HepG2 (cell line): ENCODE measurements at regions not wholly inside any gene's neighbourhood (a gene's known extent, or its start where the extent isn't known, plus 50 kb on each side); places are given as distances from the start of the nearest gene placed in this dataset.

ENCODE experiments used
- ATAC-seq: fragments of 200-7000 bp; cut with Tn5 transposase; 3 replicates; pipeline ENCODE4 v1.9.1; 2020; ENCODE audit warnings: mild to moderate bottlenecking, moderate library complexity
- BruUV-seq: library from RNA; stranded (reverse); fragments of 400-500 nt; replicated peaks from 2 replicates; lab custom pipeline; 2021; lab: Mats Ljungman, UMichigan
- CTCF ChIA-PET: fragments of 300-600 bp; formaldehyde crosslinking; extraction: SDS; loops from one replicate; lab custom pipeline; 2021; ENCODE audit warnings: low total read pairs, inconsistent platforms, low intra/inter-chr PET ratio; lab: Yijun Ruan, JAX
- POLR2A ChIA-PET: fragments of 350-600 bp; sonication (Branson Sonifier 250); formaldehyde crosslinking; loops from one replicate; lab custom pipeline; 2020; ENCODE audit warnings: antibody characterized with exemption, inconsistent platforms; lab: Yijun Ruan, JAX
- DNase-seq: peaks from one replicate; pipeline ENCODE4 v3.0.0-alpha.2; 2015; ENCODE audit warnings: low spot score
- FAIRE-seq: peaks from 3 replicates; lab custom pipeline; 2011; peaks lifted over from hg19 to GRCh38; lab: Jason Lieb, UNC
- H2AFZ ChIP-seq: one replicate; pipeline ENCODE4 v1.6.1; 2011; ENCODE audit warnings: low read length, inconsistent platforms
- H3K27ac ChIP-seq: fragments of 300-600 bp; 3 replicates; pipeline ENCODE4 v1.8.0; 2011; ENCODE audit warnings: mixed run types, mild to moderate bottlenecking, mixed read lengths, low read length, inconsistent platforms; ENCODE audit not compliant: insufficient read depth; ENCODE audit errors: extremely low read length
- H3K27me3 ChIP-seq, 2 experiments: fragments of 200-600 bp in 1 of 2; 2 replicates in 1 of 2; 3 replicates in 1 of 2; pipeline versions ENCODE4 v1.6.0 to v1.8.0; 2011; ENCODE audit warnings: low read length in 2 of 2, mild to moderate bottlenecking in 2 of 2, moderate library complexity in 2 of 2, inconsistent platforms in 1 of 2; ENCODE audit not compliant: insufficient read depth in 2 of 2, control insufficient read depth in 1 of 2
- H3K36me3 ChIP-seq, 2 experiments: fragments of 200-600 bp in 1 of 2; replicated peaks in 1 of 2; 2 replicates in 1 of 2; 3 replicates in 1 of 2; pipeline versions ENCODE4 v1.5.1 to v1.8.0; 2011; ENCODE audit warnings: low read length in 2 of 2, inconsistent platforms in 1 of 2; ENCODE audit not compliant: insufficient read depth in 2 of 2, control insufficient read depth in 1 of 2
- H3K4me1 ChIP-seq: 2 replicates; pipeline ENCODE4 v1.5.1; 2012; ENCODE audit warnings: low read length, inconsistent platforms; ENCODE audit not compliant: insufficient read depth
- H3K4me2 ChIP-seq: 2 replicates; pipeline ENCODE4 v1.6.0; 2011; ENCODE audit warnings: low read depth, low read length, inconsistent platforms
- H3K4me3 ChIP-seq, 3 experiments: fragments of 200-600 bp in 1 of 3; sonication (generic), shearing (Covaris generic) in 1 of 3; replicated peaks in 1 of 3; 2 replicates each; pipeline ENCODE4 v1.5.1; 2011 to 2016; ENCODE audit warnings: low read length in 3 of 3, inconsistent platforms in 2 of 3, low read depth in 2 of 3, mild to moderate bottlenecking in 2 of 3, control low read depth in 1 of 3, mixed read lengths in 1 of 3; ENCODE audit not compliant: insufficient read depth in 1 of 3
- H3K79me2 ChIP-seq: one replicate; pipeline ENCODE4 v1.6.1; 2011; ENCODE audit warnings: low read length, inconsistent platforms; ENCODE audit not compliant: insufficient read depth
- H3K9ac ChIP-seq: 2 replicates; pipeline ENCODE4 v1.6.0; 2011; ENCODE audit warnings: mild to moderate bottlenecking, low read depth, low read length, inconsistent platforms; ENCODE audit not compliant: insufficient read depth
- H3K9me3 ChIP-seq: 2 replicates; pipeline ENCODE4 v1.5.1; 2012; ENCODE audit warnings: mild to moderate bottlenecking, low read length
- H4K20me1 ChIP-seq: 2 replicates; pipeline ENCODE4 v1.6.0; 2011; ENCODE audit warnings: inconsistent platforms, mild to moderate bottlenecking, low read length, moderate library complexity; ENCODE audit not compliant: insufficient read depth
- ARID5B ChIP-seq: IDR thresholded peaks from 2 replicates; pipeline ENCODE4 v1.4.0; 2020; ENCODE audit warnings: mild to moderate bottlenecking, missing genetic modification reagents
- EHMT2 ChIP-seq: fragments of 200-600 bp; sonication (generic); IDR thresholded peaks from 2 replicates; pipeline ENCODE4 v1.7.0; 2017; ENCODE audit warnings: antibody characterized with exemption, low read depth, low read length, borderline replicate concordance
- HNF4A ChIP-seq: sonication (generic); formaldehyde crosslinking; IDR thresholded peaks from 2 replicates; pipeline ENCODE4 v1.4.0; 2020; ENCODE audit warnings: missing genetic modification reagents
- MAFF ChIP-seq: IDR thresholded peaks from 2 replicates; pipeline ENCODE4 v1.6.1; 2011; ENCODE audit warnings: low read depth, low read length, improper control_type of control experiment
- MAFK ChIP-seq, 2 experiments: IDR thresholded peaks in 1 of 2; conservative IDR thresholded peaks in 1 of 2; 2 replicates each; pipeline ENCODE4 v1.6.1; 2011; ENCODE audit warnings: improper control_type of control experiment in 2 of 2, low read length in 2 of 2
- ZNF572 ChIP-seq: sonication (generic); formaldehyde crosslinking; IDR thresholded peaks from 2 replicates; pipeline ENCODE4 v1.5.1; 2020; ENCODE audit warnings: mild to moderate bottlenecking, missing genetic modification reagents
- ZNF773 ChIP-seq: sonication (generic); formaldehyde crosslinking; IDR thresholded peaks from 2 replicates; pipeline ENCODE4 v1.4.0; 2020; ENCODE audit warnings: missing genetic modification reagents, borderline replicate concordance
- WGBS: methylation state at CpG from one replicate; pipeline ENCODE4 v1.1.6; 2017; ENCODE audit warnings: low lambda C conversion rate; 5-methylcytosine and 5-hydroxymethylcytosine counted together
- in situ Hi-C: cut with HindIII; loops from 2 replicates; pipeline ENCODE4 v1.10.0; 2017; ENCODE audit warnings: low pct_unique_long_range_greater_than_20kb; ENCODE audit not compliant: extremely low pct_ligation_motif_present
- intact Hi-C: fragments of 100-400 bp; cut with micrococcal nuclease; formaldehyde crosslinking; loops from one replicate; pipeline ENCODE4 v1.10.0; 2022; ENCODE audit not compliant: unreplicated experiment

- H3K4me3 ChIP-seq = no peak overlapping the region
- no peak overlapping the region for H3K27ac ChIP-seq
- H3K4me2 ChIP-seq = no peak overlapping the region
- no TSS peak for BruUV-seq
- peak; percentile 76 for TF ChIP-seq MAFF
- TF ChIP-seq ZNF572 (CRISPR knock-in tag) = no peak
- peak; percentile 66 to 90 for TF ChIP-seq MAFK (conservative IDR thresholded peaks at IDR 0.05 in 1 of 2, IDR thresholded peaks at IDR 0.05 in 1 of 2; ENCODE audit: low read length in 2 of 2)
- peaks cover 0 to 20% of the 10 kb centered on the region in 2 experiments; a peak in 2 of 5 replicates for H3K27me3 ChIP-seq
- FAIRE-seq = no peak
- H3K36me3 ChIP-seq = no peaks in the 10 kb centered on the region
- 2% methylated on average over 3 of the region's 3 CpGs for WGBS
- H3K9me3 ChIP-seq = no peaks in the 10 kb centered on the region
- H3K9ac ChIP-seq = no peak overlapping the region
- in situ Hi-C loops = no loop called here
- CTCF ChIA-PET = no interaction called here
- no peak overlapping the region for H2AFZ ChIP-seq
- intact Hi-C loops = no loop called here
- no peak for ATAC-seq
- no peaks in the 10 kb centered on the region for H4K20me1 ChIP-seq
- DNase-seq = no peak
- no peaks in the 10 kb centered on the region for H3K79me2 ChIP-seq
- POLR2A ChIA-PET = no interaction called here
- H3K4me1 ChIP-seq = no peaks in the 10 kb centered on the region
These were observed 317.3 kb upstream of the TFPI start for GRCh38 chr2:187871506-187871905.

- TF ChIP-seq MAFK (conservative IDR thresholded peaks at IDR 0.05 in 1 of 2, IDR thresholded peaks at IDR 0.05 in 1 of 2; ENCODE audit: low read length in 2 of 2) (peak; percentile 10 to 26; a peak in 1 of 4 replicates), ZNF773 (CRISPR knock-in tag) (no peak), EHMT2 (no peak), ARID5B (0 out of 2 replicates have a peak, but pooled peaks have one; percentile 16), HNF4A (CRISPR knock-in tag) (peak; percentile 41)
- Histone ChIP-seq H2AFZ (no peak overlapping the region), H3K27ac (no peak overlapping the region), H3K9me3 (no peaks in the 10 kb centered on the region), H3K9ac (no peak overlapping the region), H3K79me2 (no peaks in the 10 kb centered on the region), H3K4me3 (no peak overlapping the region), H4K20me1 (no peaks in the 10 kb centered on the region), H3K4me1 (no peaks in the 10 kb centered on the region), H3K27me3 (peaks cover 0 to 5% of the 10 kb centered on the region in 2 experiments; a peak in 1 of 5 replicates), H3K4me2 (no peak overlapping the region), H3K36me3 (no peaks in the 10 kb centered on the region)
- POLR2A ChIA-PET = no interaction called here
- no TSS peak for BruUV-seq
- DNase-seq (peak; percentile 31), ATAC-seq (peak; percentile 60; the same call in 2 of the 3 replicates), FAIRE-seq (no peak)
- intact Hi-C loops (no loop called here), in situ Hi-C loops (no loop called here)
- CTCF ChIA-PET = no interaction called here
- WGBS = 0% methylated on average over 2 of the region's 2 CpGs
These were observed 318.9 kb upstream of the TFPI start for GRCh38 chr2:187873132-187873531.
